RWPE2 (cell line): ENCODE measurements at regions not wholly inside any gene's neighbourhood (a gene's known extent, or its start where the extent isn't known, plus 50 kb on each side); places are given as distances from the start of the nearest gene placed in this dataset.

Experiments used
- ATAC-seq: fragments of 200-7000 bp; cut with Tn5 transposase; 3 replicates; pipeline ENCODE4 v1.9.1; 2021; ENCODE audit warnings: low read depth
- DNase-seq: peaks from one replicate; pipeline ENCODE4 v3.0.0-alpha.2; 2020; ENCODE audit warnings: low spot score
- H3K27ac ChIP-seq: fragments of 450-650 bp; 2 replicates; pipeline ENCODE4 v1.5.1; 2017; ENCODE audit warnings: mild to moderate bottlenecking; ENCODE audit not compliant: poor library complexity, severe bottlenecking
- H3K27me3 ChIP-seq: fragments of 250-450 bp; sonication (Bioruptor Pico); 2 replicates; pipeline ENCODE4 v1.5.1; 2021; ENCODE audit warnings: mild to moderate bottlenecking, moderate library complexity; ENCODE audit not compliant: insufficient read depth, poor library complexity, severe bottlenecking
- H3K36me3 ChIP-seq: fragments of 250-450 bp; sonication (Bioruptor Pico); 2 replicates; pipeline ENCODE4 v1.5.1; 2020; ENCODE audit warnings: low read depth, mild to moderate bottlenecking, moderate library complexity
- H3K4me1 ChIP-seq: fragments of 250-450 bp; sonication (Bioruptor Pico); 2 replicates; pipeline ENCODE4 v1.5.1; 2021; ENCODE audit warnings: mild to moderate bottlenecking, moderate library complexity; ENCODE audit not compliant: insufficient read depth, poor library complexity, severe bottlenecking
- H3K4me3 ChIP-seq: fragments of 250-450 bp; sonication (Bioruptor Pico); 2 replicates; pipeline ENCODE4 v1.5.1; 2021; ENCODE audit warnings: mild to moderate bottlenecking, moderate library complexity; ENCODE audit not compliant: severe bottlenecking
- H3K9me3 ChIP-seq: fragments of 250-450 bp; sonication (Bioruptor Pico); 2 replicates; pipeline ENCODE4 v1.5.1; 2021; ENCODE audit warnings: mild to moderate bottlenecking, moderate library complexity; ENCODE audit not compliant: severe bottlenecking
- TF ChIP-seq, protein P1 (sequence below): fragments of 450-650 bp; IDR thresholded peaks from one replicate; pipeline ENCODE4 v1.5.1; 2017; ENCODE audit warnings: mild to moderate bottlenecking, moderate library complexity; ENCODE audit not compliant: poor library complexity, severe bottlenecking

DNA sequence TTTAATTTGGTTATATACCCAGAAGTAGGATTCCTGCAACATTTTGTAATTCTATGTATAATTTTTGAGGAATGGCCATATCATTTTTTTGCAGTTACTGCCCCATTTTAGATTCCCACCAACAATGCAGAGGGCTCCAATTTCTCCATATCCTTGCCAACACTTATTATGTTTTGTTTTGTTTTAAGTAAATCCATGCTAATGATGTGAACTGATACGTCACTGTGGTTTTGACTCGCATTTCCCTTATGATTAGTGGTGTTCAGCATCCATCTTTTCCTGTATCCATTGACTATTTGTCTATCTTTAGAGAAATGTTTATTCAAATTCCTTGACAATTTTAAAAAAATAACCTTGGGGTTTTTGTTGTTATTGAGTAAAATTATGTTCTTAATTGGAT lies 826.4 kb downstream of the CDH11 start:
- DNase-seq (no peak), ATAC-seq (no peak)
- TF ChIP-seq, protein P1, sequence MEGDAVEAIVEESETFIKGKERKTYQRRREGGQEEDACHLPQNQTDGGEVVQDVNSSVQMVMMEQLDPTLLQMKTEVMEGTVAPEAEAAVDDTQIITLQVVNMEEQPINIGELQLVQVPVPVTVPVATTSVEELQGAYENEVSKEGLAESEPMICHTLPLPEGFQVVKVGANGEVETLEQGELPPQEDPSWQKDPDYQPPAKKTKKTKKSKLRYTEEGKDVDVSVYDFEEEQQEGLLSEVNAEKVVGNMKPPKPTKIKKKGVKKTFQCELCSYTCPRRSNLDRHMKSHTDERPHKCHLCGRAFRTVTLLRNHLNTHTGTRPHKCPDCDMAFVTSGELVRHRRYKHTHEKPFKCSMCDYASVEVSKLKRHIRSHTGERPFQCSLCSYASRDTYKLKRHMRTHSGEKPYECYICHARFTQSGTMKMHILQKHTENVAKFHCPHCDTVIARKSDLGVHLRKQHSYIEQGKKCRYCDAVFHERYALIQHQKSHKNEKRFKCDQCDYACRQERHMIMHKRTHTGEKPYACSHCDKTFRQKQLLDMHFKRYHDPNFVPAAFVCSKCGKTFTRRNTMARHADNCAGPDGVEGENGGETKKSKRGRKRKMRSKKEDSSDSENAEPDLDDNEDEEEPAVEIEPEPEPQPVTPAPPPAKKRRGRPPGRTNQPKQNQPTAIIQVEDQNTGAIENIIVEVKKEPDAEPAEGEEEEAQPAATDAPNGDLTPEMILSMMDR = no peak
- Histone ChIP-seq H3K9me3 (no peaks in the 10 kb centered on the region), H3K36me3 (no peaks in the 10 kb centered on the region), H3K4me1 (no peaks in the 10 kb centered on the region), H3K4me3 (no peak overlapping the region), H3K27me3 (no peaks in the 10 kb centered on the region), H3K27ac (no peak overlapping the region)

DNA sequence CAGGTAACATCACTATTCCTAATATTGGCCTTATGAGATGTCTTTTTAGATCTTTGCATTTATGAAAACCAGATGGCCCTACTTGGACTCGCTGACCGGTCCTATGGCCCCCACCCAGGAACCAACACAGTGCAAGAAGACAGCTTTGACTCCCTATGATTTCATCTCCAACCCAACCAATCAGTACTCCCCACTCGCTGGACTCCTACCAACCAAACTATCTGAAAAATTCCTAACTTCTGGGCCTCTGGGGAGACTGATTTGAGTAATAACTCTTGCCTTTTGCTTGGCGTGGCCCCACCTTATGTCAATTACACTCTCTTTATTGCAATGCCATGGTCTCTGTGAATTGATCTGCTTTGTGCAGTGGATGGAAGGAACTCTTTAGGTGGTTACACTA lies 828.9 kb downstream of the CDH11 start:
- Histone ChIP-seq H3K27me3 (peaks cover 4% of the 10 kb centered on the region), H3K4me1 (no peaks in the 10 kb centered on the region), H3K4me3 (no peak overlapping the region), H3K36me3 (no peaks in the 10 kb centered on the region), H3K27ac (no peak overlapping the region), H3K9me3 (no peaks in the 10 kb centered on the region)
- TF ChIP-seq, protein P1 = no peak
- no peak for ATAC-seq
- no peak for DNase-seq

DNA sequence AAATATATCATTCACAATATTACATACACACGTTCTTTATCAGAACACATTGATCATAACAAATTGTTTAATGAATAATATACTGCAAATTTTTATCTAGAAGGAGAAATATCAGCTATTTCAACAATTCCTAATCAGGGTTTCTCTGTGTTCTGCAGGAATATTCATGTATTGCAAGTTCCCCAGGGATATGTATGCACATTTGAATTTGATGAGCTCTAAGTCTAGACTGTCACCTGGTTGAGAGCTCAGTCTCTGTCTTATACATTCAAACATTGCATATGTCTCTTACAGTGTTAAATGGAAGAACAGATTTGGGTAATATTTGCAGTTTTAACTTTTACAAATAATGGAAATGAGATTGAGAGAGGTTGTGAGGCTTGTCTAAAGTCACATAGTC lies 829.7 kb downstream of the CDH11 start:
- Histone ChIP-seq H3K4me1 (no peaks in the 10 kb centered on the region), H3K9me3 (no peaks in the 10 kb centered on the region), H3K36me3 (no peaks in the 10 kb centered on the region), H3K27me3 (peaks cover 4% of the 10 kb centered on the region), H3K4me3 (no peak overlapping the region), H3K27ac (no peak overlapping the region)
- TF ChIP-seq, protein P1 = no peak
- no peak for DNase-seq
- ATAC-seq = no peak

DNA sequence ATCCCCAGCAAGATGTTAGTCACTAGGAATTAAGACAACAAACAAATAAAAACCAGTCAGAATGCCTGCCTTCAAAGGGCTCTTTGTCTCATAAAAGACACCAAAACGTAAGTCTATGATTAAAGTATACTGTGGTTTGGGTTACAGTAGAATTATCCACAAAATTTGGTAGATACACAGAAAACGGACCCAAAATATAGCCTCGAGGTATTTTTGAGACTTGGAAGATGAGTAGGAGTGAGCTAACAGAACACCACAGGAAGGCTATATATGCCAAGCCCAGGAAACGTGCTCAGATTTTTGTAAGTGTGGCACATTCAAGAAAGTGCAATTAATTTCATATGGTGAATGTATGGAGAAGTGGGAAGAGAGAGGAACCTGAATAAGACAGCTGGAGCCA lies 831.4 kb downstream of the CDH11 start:
- TF ChIP-seq, protein P1 = no peak
- Histone ChIP-seq H3K4me3 (no peak overlapping the region), H3K36me3 (no peaks in the 10 kb centered on the region), H3K9me3 (no peaks in the 10 kb centered on the region), H3K27me3 (peaks cover 4% of the 10 kb centered on the region), H3K4me1 (no peaks in the 10 kb centered on the region), H3K27ac (no peak overlapping the region)
- ATAC-seq = no peak
- no peak for DNase-seq

DNA sequence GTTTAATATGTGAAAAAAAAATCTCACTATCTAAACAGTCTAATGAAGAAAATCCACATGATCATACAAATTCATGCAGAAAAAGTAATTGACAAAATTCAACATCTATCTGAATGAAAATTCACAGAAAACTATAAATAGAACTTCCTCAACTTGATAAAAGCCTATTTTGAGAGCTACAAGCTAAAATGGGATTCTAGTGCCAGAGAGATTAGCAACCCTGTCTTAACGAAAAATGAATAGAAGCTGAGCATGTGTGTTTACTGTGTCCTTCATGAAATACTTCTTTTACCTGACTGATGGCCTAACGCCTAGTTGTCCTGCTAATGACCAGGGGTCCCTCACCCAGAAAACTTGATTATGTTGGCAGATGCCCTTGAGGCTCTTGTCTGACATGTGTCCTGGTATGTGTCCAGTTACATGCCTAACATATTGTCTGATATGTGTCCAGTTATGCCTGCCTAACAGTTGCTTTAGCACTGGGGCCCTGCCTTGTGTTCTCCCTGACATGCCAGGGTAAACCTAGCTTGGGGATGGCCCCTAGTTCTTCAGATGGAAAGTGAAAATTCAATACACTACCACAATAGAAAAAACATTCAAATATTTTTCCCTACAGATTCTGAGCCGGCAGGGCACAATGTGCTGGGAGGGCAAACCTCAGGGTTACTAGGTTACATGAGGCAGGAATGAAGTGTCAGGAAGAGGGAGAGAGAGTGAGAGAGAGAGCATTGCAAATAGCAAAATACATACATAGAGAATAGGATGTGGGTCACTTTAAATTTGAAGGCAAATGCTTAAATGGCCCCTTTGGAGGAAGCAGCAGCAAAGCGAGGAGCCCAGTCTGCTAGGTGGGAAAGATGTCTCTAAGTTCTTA lies 834.0 kb downstream of the CDH11 start:
- TF ChIP-seq, protein P1 = no peak
- DNase-seq (no peak), ATAC-seq (no peak)
- peaks cover 4% of the 10 kb centered on the region for H3K27me3 ChIP-seq
- H3K27ac ChIP-seq = no peak overlapping the region
- no peaks in the 10 kb centered on the region for H3K4me1 ChIP-seq
- H3K4me3 ChIP-seq = no peak overlapping the region
- H3K36me3 ChIP-seq = no peaks in the 10 kb centered on the region
- no peaks in the 10 kb centered on the region for H3K9me3 ChIP-seq
